ENCODE measurements at regions not wholly inside any gene's neighbourhood (a gene's known extent, or its start where the extent isn't known, plus 50 kb on each side); places are given as distances from the start of the nearest gene placed in this dataset.

- TF ChIP-seq SNAPC2 (CRISPR knock-in tag; IDR thresholded peaks at IDR 0.05) = no peak
- no peak for TF ChIP-seq HDAC1 (CRISPR knock-in tag; IDR thresholded peaks at IDR 0.05)
- TF ChIP-seq ATF2 (CRISPR knock-in tag; IDR thresholded peaks at IDR 0.05) = no peak
- no peak for TF ChIP-seq ZFP91 (CRISPR knock-in tag; IDR thresholded peaks at IDR 0.05; ENCODE audit: borderline replicate concordance)
- TF ChIP-seq SMYD3 (CRISPR knock-in tag; IDR thresholded peaks at IDR 0.05) = no peak
- no peak; the same call in 1 of the 2 replicates for TF ChIP-seq EHMT2 (IDR thresholded peaks at IDR 0.05; ENCODE audit: borderline replicate concordance, low read depth, low read length)
- TF ChIP-seq ZNF10 (CRISPR knock-in tag; IDR thresholded peaks at IDR 0.05; ENCODE audit: borderline replicate concordance, low read depth) = no peak
- TF ChIP-seq ZFP36L2 (CRISPR knock-in tag; IDR thresholded peaks at IDR 0.05) = no peak
- peak; percentile 69; the same call in 1 of the 2 replicates for TF ChIP-seq NFKB2 (CRISPR knock-in tag; IDR thresholded peaks at IDR 0.05; ENCODE audit: borderline replicate concordance)
- no peak for TF ChIP-seq ONECUT2 (CRISPR knock-in tag; IDR thresholded peaks at IDR 0.05)
- TF ChIP-seq ETS1 (CRISPR knock-in tag; IDR thresholded peaks at IDR 0.05) = no peak
- TF ChIP-seq SMARCE1 (IDR thresholded peaks at IDR 0.05; ENCODE audit: borderline replicate concordance) = no peak
- no peak for TF ChIP-seq BCL3 (CRISPR knock-in tag; IDR thresholded peaks at IDR 0.05)
- no peak for TF ChIP-seq BORCS8-MEF2B (CRISPR knock-in tag; IDR thresholded peaks at IDR 0.05)
- TF ChIP-seq NFYC (CRISPR knock-in tag; IDR thresholded peaks at IDR 0.05) = no peak
- no peak; the same call in 1 of the 2 replicates for TF ChIP-seq REL (CRISPR knock-in tag; conservative IDR thresholded peaks at IDR 0.05)
- TF ChIP-seq MNT (IDR thresholded peaks at IDR 0.05) = peak; percentile 96
- TF ChIP-seq ZNF281 (CRISPR knock-in tag; IDR thresholded peaks at IDR 0.05; ENCODE audit: borderline replicate concordance) = 0 out of 2 replicates have a peak, but pooled peaks have one; percentile 39
These were observed 498.3 kb upstream of the SULF2 start (continued) for GRCh38 chr20:48283470-48284110.
